HepG2 (cell line): ENCODE measurements at regions not wholly inside any gene's neighbourhood (a gene's known extent, or its start where the extent isn't known, plus 50 kb on each side); places are given as distances from the start of the nearest gene placed in this dataset.

Experiments used
- ATAC-seq: fragments of 200-7000 bp; cut with Tn5 transposase; 3 replicates; pipeline ENCODE4 v1.9.1; 2020; ENCODE audit warnings: mild to moderate bottlenecking, moderate library complexity
- BruUV-seq: library from RNA; stranded (reverse); fragments of 400-500 nt; replicated peaks from 2 replicates; lab custom pipeline; 2021; lab: Mats Ljungman, UMichigan
- CTCF ChIA-PET: fragments of 300-600 bp; formaldehyde crosslinking; extraction: SDS; loops from one replicate; lab custom pipeline; 2021; ENCODE audit warnings: low total read pairs, inconsistent platforms, low intra/inter-chr PET ratio; lab: Yijun Ruan, JAX
- POLR2A ChIA-PET: fragments of 350-600 bp; sonication (Branson Sonifier 250); formaldehyde crosslinking; loops from one replicate; lab custom pipeline; 2020; ENCODE audit warnings: antibody characterized with exemption, inconsistent platforms; lab: Yijun Ruan, JAX
- DNase-seq: peaks from one replicate; pipeline ENCODE4 v3.0.0-alpha.2; 2015; ENCODE audit warnings: low spot score
- FAIRE-seq: peaks from 3 replicates; lab custom pipeline; 2011; peaks lifted over from hg19 to GRCh38; lab: Jason Lieb, UNC
- H2AFZ ChIP-seq: one replicate; pipeline ENCODE4 v1.6.1; 2011; ENCODE audit warnings: low read length, inconsistent platforms
- H3K27ac ChIP-seq: fragments of 300-600 bp; 3 replicates; pipeline ENCODE4 v1.8.0; 2011; ENCODE audit warnings: mixed run types, mild to moderate bottlenecking, mixed read lengths, low read length, inconsistent platforms; ENCODE audit not compliant: insufficient read depth; ENCODE audit errors: extremely low read length
- H3K27me3 ChIP-seq, 2 experiments: fragments of 200-600 bp in 1 of 2; 2 replicates in 1 of 2; 3 replicates in 1 of 2; pipeline versions ENCODE4 v1.6.0 to v1.8.0; 2011; ENCODE audit warnings: low read length in 2 of 2, mild to moderate bottlenecking in 2 of 2, moderate library complexity in 2 of 2, inconsistent platforms in 1 of 2; ENCODE audit not compliant: insufficient read depth in 2 of 2, control insufficient read depth in 1 of 2
- H3K36me3 ChIP-seq, 2 experiments: fragments of 200-600 bp in 1 of 2; replicated peaks in 1 of 2; 2 replicates in 1 of 2; 3 replicates in 1 of 2; pipeline versions ENCODE4 v1.5.1 to v1.8.0; 2011; ENCODE audit warnings: low read length in 2 of 2, inconsistent platforms in 1 of 2; ENCODE audit not compliant: insufficient read depth in 2 of 2, control insufficient read depth in 1 of 2
- H3K4me1 ChIP-seq: 2 replicates; pipeline ENCODE4 v1.5.1; 2012; ENCODE audit warnings: low read length, inconsistent platforms; ENCODE audit not compliant: insufficient read depth
- H3K4me2 ChIP-seq: 2 replicates; pipeline ENCODE4 v1.6.0; 2011; ENCODE audit warnings: low read depth, low read length, inconsistent platforms
- H3K4me3 ChIP-seq, 3 experiments: fragments of 200-600 bp in 1 of 3; sonication (generic), shearing (Covaris generic) in 1 of 3; replicated peaks in 1 of 3; 2 replicates each; pipeline ENCODE4 v1.5.1; 2011 to 2016; ENCODE audit warnings: low read length in 3 of 3, inconsistent platforms in 2 of 3, low read depth in 2 of 3, mild to moderate bottlenecking in 2 of 3, control low read depth in 1 of 3, mixed read lengths in 1 of 3; ENCODE audit not compliant: insufficient read depth in 1 of 3
- H3K79me2 ChIP-seq: one replicate; pipeline ENCODE4 v1.6.1; 2011; ENCODE audit warnings: low read length, inconsistent platforms; ENCODE audit not compliant: insufficient read depth
- H3K9ac ChIP-seq: 2 replicates; pipeline ENCODE4 v1.6.0; 2011; ENCODE audit warnings: mild to moderate bottlenecking, low read depth, low read length, inconsistent platforms; ENCODE audit not compliant: insufficient read depth
- H3K9me3 ChIP-seq: 2 replicates; pipeline ENCODE4 v1.5.1; 2012; ENCODE audit warnings: mild to moderate bottlenecking, low read length
- H4K20me1 ChIP-seq: 2 replicates; pipeline ENCODE4 v1.6.0; 2011; ENCODE audit warnings: inconsistent platforms, mild to moderate bottlenecking, low read length, moderate library complexity; ENCODE audit not compliant: insufficient read depth
- FOSL2 ChIP-seq: sonication (generic); formaldehyde crosslinking; IDR thresholded peaks from 2 replicates; pipeline ENCODE4 v1.4.0; 2020; ENCODE audit warnings: missing genetic modification reagents
- FOXO4 ChIP-seq: sonication (generic); formaldehyde crosslinking; conservative IDR thresholded peaks from 2 replicates; pipeline ENCODE4 v1.8.1; 2023; ENCODE audit warnings: missing genetic modification reagents
- HBP1 ChIP-seq: IDR thresholded peaks from 2 replicates; pipeline ENCODE4 v1.6.1; 2016; ENCODE audit warnings: low read depth, control low read depth
- IKZF1 ChIP-seq: fragments of 450-650 bp; IDR thresholded peaks from 2 replicates; pipeline ENCODE4 v1.7.1; 2016
- JUND ChIP-seq: sonication (generic); formaldehyde crosslinking; IDR thresholded peaks from 2 replicates; pipeline ENCODE4 v1.8.0; 2022; ENCODE audit warnings: mild to moderate bottlenecking, missing genetic modification reagents
- MIER3 ChIP-seq: IDR thresholded peaks from 2 replicates; pipeline ENCODE4 v1.6.1; 2016; ENCODE audit warnings: missing compliant biosample characterization, borderline replicate concordance
- NFYB ChIP-seq: sonication (generic); formaldehyde crosslinking; IDR thresholded peaks from 2 replicates; pipeline ENCODE4 v1.4.0; 2020; ENCODE audit warnings: missing genetic modification reagents
- NKX3-1 ChIP-seq: sonication (generic); formaldehyde crosslinking; IDR thresholded peaks from 2 replicates; pipeline ENCODE4 v1.5.0; 2020; ENCODE audit warnings: missing genetic modification reagents
- POGZ ChIP-seq: sonication (generic); formaldehyde crosslinking; IDR thresholded peaks from 2 replicates; pipeline ENCODE4 v1.4.0; 2020; ENCODE audit warnings: mild to moderate bottlenecking, missing genetic modification reagents
- RAD21 ChIP-seq: fragments of 450-650 bp; formaldehyde crosslinking; IDR thresholded peaks from 2 replicates; pipeline ENCODE4 v1.5.0; 2020; ENCODE audit warnings: mild to moderate bottlenecking
- ZNF234 ChIP-seq: sonication (generic); formaldehyde crosslinking; conservative IDR thresholded peaks from 2 replicates; pipeline ENCODE4 v1.5.1; 2020; ENCODE audit warnings: mild to moderate bottlenecking, missing genetic modification reagents
- ZNF768 ChIP-seq: sonication (generic); formaldehyde crosslinking; IDR thresholded peaks from 2 replicates; pipeline ENCODE4 v1.4.0; 2020; ENCODE audit warnings: missing genetic modification reagents
- ZNF883 ChIP-seq: sonication (generic); formaldehyde crosslinking; IDR thresholded peaks from 2 replicates; pipeline ENCODE4 v1.5.1; 2020; ENCODE audit warnings: mild to moderate bottlenecking, missing genetic modification reagents; ENCODE audit errors: not compliant biosample characterization
- WGBS: methylation state at CpG from one replicate; pipeline ENCODE4 v1.1.6; 2017; ENCODE audit warnings: low lambda C conversion rate; 5-methylcytosine and 5-hydroxymethylcytosine counted together
- in situ Hi-C: cut with HindIII; loops from 2 replicates; pipeline ENCODE4 v1.10.0; 2017; ENCODE audit warnings: low pct_unique_long_range_greater_than_20kb; ENCODE audit not compliant: extremely low pct_ligation_motif_present
- intact Hi-C: fragments of 100-400 bp; cut with micrococcal nuclease; formaldehyde crosslinking; loops from one replicate; pipeline ENCODE4 v1.10.0; 2022; ENCODE audit not compliant: unreplicated experiment
- TF ChIP-seq, protein P1 (sequence below): sonication (generic); formaldehyde crosslinking; IDR thresholded peaks from 2 replicates; pipeline ENCODE4 v1.8.1; 2023; ENCODE audit warnings: mild to moderate bottlenecking, inconsistent platforms, moderate library complexity, missing genetic modification reagents, borderline replicate concordance
- TF ChIP-seq, protein P2 (sequence below): sonication (generic); formaldehyde crosslinking; IDR thresholded peaks from 2 replicates; pipeline ENCODE4 v1.4.0; 2020; ENCODE audit warnings: missing genetic modification reagents, borderline replicate concordance

GRCh38 chr7:79782256-79782655, 328.8 kb upstream of the MAGI2 start:
- ATAC-seq, result no peak
- no TSS peak for BruUV-seq
- ChIA-PET POLR2A (no interaction called here), CTCF (no interaction called here)
- Histone ChIP-seq H3K9ac (no peak overlapping the region), H3K79me2 (no peaks in the 10 kb centered on the region), H3K36me3 (no peaks in the 10 kb centered on the region), H3K27ac (no peak overlapping the region), H3K4me1 (no peaks in the 10 kb centered on the region), H2AFZ (no peak overlapping the region), H3K4me2 (no peak overlapping the region), H3K27me3 (no peaks in the 10 kb centered on the region), H4K20me1 (no peaks in the 10 kb centered on the region), H3K4me3 (no peak overlapping the region), H3K9me3 (no peaks in the 10 kb centered on the region)
- no peak for FAIRE-seq
- 2% methylated on average over 3 of the region's 3 CpGs for WGBS
- in situ Hi-C loops (no loop called here), intact Hi-C loops (no loop called here)
- TF ChIP-seq FOXO4 (CRISPR knock-in tag), result no peak
- TF ChIP-seq, protein P1, sequence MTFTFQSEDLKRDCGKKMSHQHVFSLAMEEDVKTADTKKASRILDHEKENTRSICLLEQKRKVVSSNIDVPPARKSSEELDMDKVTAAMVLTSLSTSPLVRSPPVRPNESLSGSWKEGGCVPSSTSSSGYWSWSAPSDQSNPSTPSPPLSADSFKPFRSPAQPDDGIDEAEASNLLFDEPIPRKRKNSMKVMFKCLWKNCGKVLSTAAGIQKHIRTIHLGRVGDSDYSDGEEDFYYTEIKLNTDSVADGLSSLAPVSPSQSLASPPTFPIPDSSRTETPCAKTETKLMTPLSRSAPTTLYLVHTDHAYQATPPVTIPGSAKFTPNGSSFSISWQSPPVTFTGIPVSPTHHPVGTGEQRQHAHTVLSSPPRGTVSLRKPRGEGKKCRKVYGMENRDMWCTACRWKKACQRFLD (CRISPR knock-in tag), result no peak
- no peak for TF ChIP-seq RAD21
- no peak for TF ChIP-seq ZNF768
- TF ChIP-seq FOSL2, result no peak
- TF ChIP-seq JUND (CRISPR knock-in tag), result no peak
- no peak for TF ChIP-seq NFYB (CRISPR knock-in tag)
- no peak for TF ChIP-seq HBP1
- TF ChIP-seq ZNF883 (CRISPR knock-in tag), result no peak
- no peak for TF ChIP-seq NKX3-1 (CRISPR knock-in tag)
- no peak for TF ChIP-seq POGZ (CRISPR knock-in tag)
- no peak for TF ChIP-seq IKZF1
- TF ChIP-seq, protein P2, sequence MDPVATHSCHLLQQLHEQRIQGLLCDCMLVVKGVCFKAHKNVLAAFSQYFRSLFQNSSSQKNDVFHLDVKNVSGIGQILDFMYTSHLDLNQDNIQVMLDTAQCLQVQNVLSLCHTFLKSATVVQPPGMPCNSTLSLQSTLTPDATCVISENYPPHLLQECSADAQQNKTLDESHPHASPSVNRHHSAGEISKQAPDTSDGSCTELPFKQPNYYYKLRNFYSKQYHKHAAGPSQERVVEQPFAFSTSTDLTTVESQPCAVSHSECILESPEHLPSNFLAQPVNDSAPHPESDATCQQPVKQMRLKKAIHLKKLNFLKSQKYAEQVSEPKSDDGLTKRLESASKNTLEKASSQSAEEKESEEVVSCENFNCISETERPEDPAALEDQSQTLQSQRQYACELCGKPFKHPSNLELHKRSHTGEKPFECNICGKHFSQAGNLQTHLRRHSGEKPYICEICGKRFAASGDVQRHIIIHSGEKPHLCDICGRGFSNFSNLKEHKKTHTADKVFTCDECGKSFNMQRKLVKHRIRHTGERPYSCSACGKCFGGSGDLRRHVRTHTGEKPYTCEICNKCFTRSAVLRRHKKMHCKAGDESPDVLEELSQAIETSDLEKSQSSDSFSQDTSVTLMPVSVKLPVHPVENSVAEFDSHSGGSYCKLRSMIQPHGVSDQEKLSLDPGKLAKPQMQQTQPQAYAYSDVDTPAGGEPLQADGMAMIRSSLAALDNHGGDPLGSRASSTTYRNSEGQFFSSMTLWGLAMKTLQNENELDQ (CRISPR knock-in tag), result no peak
- no peak for TF ChIP-seq MIER3 (CRISPR knock-in tag)
- no peak for TF ChIP-seq ZNF234
- DNase-seq, result no peak
